NCI-H2196 treated with DMSO at 0.1 percent for 48 hours (cell line): ENCODE measurements at regions not wholly inside any gene's neighbourhood (a gene's known extent, or its start where the extent isn't known, plus 50 kb on each side); places are given as distances from the start of the nearest gene placed in this dataset.

Experiments
- DNase-seq: peaks from one replicate; lab custom pipeline; 2025; ENCODE audit not compliant: unreplicated experiment; lab: John Stamatoyannopoulos, UW

DNA sequence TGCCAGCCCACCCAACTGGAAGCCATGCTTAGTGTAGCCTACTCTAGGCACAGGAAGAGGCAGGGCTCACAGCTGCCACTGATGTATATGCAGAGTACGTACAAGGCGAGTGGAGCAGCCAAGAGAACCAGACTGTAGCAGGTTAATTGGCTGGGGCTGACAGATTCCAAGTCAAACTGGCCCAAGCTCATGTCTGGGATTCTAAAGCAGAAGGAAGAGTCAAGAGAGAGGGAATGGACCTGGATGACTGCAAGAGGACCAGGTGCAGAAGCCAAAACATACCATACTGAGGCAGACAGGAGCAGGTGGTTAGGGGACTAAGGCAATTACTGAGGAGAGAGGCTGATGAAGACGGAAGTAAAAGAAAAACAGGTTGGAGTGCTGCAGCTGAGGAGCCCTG lies 51.3 kb upstream of the LRRN2 start:
- DNase-seq, result no peak

DNA sequence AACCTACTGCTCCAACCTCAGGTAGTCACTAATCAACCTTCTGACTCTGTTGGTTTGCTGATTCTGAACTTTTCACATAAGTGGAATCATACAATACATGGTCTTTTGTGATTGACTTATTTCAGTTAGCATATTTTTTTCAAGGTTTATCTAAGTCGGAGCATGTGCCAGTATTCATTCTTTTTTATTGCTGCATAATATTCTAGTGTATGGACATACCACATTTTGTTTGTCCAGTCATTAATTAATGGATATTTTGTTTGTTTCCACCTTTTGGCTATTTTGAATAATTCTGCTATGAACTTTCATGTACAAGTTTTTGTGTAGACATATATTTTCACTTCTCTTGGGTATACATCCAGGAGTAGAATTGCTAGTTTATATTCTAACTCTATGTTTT lies 53.0 kb upstream of the LRRN2 start:
- no peak for DNase-seq

DNA sequence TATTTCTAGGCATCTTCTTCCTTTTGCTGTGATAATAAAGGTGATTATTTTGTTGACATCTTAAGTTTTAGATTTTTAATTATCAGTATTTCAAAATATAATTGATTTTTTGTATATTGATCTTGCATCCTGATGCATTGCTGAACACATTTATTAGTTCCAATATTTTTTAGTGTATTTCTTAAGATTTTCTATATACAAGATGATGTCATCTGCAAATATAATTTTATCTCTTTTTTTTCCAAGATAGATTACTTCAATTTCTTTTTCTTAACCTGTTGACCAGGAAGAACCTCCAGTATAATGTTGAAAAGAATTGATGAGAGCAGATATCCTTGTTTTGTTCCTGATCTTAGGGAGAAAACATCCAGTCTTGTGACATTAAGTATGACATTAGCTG lies 54.8 kb upstream of the LRRN2 start:
- DNase-seq, result no peak

DNA sequence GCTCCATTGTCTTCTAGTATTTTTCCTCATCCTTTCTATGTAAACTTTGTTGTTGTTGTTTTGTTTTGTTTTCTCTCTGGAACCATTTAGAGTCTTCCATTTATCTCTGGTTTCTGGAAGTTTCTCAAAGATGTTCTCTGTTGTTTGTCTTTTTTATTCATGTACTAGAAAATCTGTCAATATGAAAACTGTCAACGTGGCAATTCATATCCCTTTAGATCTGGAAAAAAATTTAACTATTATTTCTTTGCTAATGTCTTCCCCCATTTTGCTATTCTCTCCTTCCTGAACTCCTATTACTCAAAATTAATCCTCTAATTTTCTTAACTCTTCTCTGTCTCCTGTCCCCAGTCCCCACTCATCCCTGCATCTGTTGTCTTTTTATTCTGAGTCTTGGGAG lies 55.9 kb upstream of the LRRN2 start:
- no peak for DNase-seq

DNA sequence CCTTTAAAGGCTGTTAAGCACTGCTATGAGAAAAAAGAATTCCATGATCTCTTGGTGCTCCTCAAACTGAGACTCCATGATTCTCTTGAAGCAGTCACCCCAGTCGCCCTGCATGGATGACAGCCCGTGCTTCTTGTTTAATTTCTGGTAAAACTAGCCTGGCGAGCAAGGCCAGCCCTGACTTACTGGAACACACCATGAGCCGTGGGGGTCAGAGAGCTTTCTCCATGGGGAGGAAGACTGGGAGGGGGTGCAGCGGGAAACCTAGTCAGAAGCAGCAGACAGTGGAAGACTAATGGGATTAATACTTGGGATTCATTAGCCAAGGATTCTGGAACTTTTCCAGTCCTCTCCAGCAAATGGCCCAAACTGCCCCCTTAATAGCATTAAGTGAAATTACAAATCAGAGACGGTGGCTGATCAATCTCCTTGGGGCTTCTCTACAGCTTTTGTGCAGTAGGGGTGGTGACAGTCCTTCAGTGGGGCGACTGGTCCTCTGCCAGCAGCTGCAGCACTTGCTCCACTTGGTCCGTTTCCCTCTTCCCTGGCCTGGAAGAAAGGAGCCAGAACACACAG lies 57.2 kb upstream of the LRRN2 start:
- no peak for DNase-seq

DNA sequence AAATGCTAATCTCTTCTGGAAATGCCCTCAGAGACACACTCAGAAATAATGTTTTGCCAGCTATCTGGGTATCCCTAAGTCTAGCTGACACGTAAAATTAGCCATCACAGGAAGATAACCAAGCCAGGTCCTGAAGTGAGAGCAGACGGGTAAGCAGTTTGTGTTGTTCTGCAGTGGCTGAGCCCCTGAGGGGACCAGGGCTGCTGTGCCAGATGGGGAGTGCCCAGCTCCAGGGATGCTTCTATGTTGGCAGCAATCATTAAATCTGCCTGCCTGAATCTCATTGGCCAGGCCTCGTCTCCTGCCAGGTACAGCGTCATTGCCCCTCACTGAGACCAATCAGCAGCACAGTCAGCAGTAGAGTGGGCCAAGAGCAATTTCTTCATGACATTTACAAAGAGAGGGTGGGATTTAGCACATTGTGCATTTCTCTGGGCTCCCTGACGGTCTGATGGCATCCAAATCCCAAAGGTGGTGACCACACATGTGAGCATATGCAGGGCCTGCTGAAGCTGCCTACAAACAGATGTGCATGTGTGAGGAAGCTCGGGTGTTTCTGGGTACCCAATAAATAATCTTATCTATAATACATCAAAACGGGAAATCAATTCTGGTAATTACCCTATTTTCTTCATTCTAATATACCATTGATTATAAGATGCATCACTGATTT lies 58.7 kb upstream of the LRRN2 start:
- no peak for DNase-seq

DNA sequence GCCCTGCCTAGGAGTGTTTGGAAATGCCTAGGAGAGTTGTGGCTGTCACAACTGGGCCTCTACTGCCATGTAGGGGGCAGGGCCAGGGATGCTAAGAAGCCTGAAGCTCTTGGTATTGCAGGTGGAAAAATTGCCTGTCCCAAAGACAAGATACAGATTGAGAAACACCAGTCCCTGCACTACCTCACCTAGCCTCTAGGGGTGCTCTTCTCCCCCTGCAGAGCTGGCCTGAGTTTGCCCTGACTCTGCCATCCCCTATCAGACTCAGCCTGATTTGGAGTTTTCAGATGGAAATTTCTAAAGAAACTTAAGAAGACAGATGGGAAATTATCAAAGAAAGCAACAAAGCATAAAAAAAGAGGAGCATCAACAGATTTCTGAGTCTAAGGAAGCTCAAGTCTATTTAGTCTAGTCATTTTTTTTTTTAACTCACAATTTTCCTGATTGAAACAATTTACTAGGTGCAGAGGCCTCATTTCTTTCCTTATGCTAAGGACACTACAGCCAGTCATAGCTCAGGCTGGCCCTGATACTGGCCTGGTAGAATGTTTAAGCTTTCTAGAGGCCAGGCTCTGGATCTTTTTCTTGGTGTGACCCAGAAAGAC lies 61.4 kb upstream of the LRRN2 start:
- peak; percentile 31 for DNase-seq

DNA sequence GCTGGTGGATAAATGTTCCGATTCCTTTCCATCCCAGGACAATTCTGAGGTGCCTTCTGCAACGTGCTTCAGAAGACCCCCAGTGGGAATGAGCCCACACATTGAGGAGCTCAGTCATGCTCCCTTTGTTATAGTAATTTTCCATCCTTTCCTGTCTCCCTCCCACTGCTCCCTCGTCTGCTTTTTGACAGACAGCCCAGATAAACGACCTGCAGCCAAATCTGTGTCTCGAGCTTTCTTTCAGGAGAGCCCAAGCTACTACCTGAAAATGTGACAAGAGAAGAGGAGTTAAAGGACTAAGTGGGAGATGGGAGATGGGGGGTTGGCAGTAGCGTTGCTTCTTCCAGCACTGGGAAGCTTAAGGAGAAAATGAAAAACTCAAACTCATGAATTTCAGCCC lies 65.9 kb upstream of the LRRN2 start:
- no peak for DNase-seq

DNA sequence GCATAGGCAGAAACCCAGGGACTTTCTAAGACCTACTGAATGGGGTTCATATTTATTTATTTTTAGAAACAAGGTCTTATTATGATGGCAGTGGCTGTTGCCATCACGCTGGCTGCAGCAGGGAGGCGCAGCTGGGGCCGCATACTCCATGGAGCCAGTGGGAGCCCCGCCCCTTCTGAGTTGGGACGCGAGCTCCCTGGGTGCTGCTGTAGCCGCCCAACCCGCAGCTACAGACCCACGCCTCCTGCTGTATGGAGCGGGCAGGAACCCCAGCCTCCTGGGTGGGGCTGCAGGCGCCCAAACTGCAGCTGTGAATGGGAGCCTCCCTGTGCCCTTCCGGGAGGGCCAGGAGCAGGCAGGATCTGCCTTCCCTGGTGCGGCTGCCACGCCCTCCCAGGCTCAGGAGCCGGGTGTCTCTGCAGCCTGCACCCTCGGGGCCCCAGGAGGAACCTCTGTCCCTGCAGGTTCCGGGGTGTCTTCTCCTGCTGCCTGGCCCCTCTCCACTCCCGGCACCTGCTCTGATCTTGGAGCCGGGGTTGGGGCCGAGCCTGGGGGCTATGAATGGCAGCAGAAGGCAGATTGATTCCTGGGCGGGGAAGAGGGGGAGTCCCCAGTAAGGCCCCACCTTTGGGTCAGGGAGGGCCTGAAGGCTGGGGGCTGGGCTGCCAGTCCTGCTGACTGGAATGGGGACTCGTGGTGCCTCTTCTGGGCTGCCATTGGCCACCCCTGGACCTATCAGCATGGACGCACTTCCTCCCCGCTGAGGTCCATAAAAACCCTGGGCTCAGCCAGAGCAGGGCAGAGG lies 66.5 kb upstream of the LRRN2 start:
- no peak for DNase-seq

DNA sequence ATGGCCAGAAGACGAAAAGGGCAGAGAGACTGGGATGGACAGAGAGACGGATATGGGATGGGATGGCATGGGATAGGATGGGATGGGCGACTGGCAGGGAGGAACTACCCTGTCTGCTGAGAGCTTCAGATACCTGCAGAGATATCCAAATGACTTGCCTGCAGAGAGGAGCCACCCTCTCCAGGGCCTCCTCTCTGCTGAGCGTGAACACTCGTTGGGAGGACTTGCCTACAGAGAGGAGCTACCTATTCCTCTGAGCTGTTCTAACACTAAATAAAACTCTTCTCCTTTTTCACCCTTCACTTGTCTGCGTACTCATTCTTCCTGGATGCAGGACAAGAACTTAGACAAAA lies 67.1 kb upstream of the LRRN2 start:
- no peak for DNase-seq

DNA sequence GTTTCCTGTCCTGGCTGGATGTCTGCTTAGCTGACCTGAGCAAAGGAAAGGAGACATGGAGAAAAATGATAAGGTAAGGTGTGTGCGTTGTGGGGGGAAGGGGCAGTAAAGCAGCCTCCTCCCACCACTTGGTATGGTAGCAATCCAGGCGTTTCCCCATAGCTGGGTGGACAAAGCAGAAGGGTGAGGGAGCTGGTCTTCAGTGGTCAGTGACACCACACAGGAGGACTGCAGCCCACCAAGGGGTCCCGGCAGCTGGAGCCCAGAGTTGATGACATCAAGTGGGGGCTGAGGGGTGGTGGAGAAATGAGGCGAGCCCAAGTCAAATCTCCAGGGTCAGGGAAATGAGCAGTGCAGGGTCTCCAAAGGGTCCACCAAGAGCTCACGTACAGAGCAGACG lies 69.3 kb upstream of the LRRN2 start:
- no peak for DNase-seq

DNA sequence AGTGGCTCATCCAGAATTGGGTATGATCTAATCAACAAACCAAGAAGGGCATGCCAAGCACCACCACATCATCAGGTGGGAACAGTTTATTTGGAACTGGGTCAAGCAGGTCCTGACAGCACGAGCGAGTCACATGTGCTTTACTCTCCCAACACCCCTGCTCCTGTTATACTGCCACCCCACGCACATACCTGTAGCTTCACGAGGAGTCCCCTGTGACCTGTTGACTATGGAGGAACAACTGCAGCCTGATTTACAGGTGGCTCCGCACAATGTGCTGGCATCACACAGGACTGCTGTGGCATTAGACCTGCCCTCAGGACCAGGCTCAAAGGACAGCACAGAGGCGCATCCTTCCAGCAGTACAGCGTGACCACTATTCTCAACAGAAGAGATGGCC lies 70.8 kb upstream of the LRRN2 start:
- no peak for DNase-seq

DNA sequence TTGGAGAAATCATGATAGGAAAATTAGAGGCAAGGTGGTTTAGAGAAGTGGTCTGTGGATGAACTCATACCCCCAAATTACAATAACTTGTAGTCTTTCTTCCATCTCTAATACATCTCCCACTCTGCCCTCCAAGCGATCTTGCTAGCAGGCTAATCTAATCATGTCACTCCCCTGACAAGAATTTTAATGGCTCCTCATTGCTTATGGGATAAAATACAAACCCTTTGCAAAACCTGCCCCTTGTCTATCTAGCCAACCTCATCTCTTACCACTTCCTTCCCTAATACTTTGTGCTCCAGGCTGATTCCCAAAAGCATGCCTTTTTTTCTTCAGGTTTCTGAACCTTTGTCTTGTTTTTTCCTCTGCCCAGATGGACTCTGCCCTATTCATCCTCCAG lies 71.3 kb upstream of the LRRN2 start:
- DNase-seq, result no peak

DNA sequence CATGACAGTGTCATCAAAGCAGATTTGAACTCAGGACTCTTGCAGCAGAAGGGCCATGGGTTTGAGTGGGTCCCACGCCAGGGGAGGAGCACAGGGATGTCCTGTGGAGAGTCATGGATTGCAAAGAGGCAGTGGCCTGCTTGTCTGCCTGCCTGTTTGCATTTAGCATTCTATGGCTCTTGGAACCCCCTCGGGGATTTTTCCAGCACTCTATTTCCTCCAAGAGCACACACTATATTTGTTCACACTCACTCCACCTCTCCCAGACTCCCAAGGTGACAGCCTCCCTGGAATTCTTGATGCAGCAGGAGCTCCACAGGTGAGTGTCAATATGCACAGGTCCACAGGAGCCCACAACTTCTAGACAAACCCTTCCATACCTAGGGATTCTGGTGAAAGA lies 73.1 kb upstream of the LRRN2 start:
- DNase-seq, result no peak

DNA sequence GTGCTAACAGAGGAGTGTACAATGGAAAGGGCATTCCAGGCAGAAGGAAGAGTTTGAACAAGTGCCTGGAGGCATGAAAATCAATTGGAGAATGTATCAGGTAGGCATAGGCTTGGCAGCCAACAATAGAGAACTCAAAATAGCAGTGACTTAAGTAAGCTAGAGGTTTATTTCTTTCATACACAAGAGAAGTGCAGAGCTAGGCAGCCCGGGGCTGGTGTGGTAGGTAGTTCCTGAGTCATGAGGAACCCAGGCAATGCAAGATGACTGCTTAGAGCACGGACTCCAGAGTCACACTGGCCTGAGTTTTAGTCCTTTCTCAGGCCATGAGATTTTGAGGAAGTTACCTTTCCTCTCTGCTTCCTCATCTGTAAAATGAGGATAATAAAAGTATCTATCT lies 74.8 kb upstream of the LRRN2 start:
- DNase-seq, result no peak

DNA sequence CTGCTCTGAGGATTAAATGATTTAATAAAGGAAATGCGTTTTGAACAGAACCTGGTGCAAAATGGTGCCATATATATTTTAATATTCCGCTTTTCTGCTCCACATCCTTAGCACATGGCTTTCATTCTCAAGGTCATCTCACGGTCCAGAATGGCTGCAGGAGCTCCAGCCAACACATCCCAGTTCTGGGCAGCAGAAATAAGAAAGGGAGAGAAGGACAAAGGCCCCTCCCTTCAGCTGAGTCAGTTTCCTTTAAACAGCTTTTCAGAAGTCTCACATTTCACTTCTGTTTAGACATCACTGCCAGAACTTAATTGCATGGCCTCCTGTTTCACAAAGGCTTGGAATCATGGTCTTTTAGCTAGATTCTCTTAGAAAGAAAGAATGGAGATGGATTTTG lies 75.2 kb upstream of the LRRN2 start:
- no peak for DNase-seq

DNA sequence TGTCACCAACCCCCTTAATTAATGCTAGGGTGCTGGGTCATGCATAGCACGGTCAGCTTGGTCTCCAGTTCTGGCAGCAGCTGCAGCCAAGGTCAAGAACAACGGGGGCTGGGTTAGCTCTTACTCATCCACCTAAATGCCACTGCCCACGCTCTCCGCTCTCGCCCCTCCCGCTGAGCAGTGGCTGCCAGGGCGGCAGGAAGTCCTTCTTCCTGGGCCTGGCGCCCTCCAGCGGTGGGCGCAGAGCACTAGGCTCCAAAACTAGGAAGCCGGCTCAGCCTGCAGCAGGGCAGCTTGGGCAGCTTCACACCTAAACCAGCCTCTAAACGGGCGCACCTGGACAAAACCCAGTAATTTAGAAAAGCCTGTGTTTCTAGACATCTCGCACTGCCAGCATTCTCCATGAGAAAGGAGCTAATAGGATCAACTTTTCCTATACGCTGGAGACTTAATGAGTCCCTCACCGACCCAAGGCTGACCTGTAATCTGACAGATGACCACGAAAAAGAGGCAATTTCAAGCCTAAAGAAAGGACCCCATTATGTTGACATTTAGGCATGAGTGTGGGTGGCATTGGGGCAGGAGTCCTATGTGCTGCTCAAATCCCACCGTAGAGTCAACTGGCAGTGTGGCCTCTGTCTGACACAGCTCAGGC lies 78.4 kb upstream of the LRRN2 start:
- DNase-seq, result peak; percentile 82

DNA sequence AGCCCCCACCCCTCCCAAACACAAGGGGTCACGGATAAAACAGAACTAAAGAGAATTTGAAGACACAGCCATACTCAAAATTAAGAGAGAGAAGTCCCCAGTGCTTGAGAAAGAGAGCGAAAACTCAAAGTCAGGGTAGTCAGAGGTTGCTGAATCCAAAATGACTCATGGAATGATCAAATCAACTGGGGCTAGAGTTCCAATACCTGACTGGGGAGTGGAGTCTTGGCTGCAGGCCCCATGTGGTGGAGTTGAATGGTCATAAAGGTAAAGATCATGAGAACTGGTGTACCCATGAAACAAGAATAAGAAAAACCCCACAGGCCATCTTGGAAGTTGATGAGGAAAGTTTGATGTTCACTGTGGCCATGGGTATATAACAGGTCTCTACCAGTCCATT lies 84.5 kb upstream of the LRRN2 start:
- no peak for DNase-seq

DNA sequence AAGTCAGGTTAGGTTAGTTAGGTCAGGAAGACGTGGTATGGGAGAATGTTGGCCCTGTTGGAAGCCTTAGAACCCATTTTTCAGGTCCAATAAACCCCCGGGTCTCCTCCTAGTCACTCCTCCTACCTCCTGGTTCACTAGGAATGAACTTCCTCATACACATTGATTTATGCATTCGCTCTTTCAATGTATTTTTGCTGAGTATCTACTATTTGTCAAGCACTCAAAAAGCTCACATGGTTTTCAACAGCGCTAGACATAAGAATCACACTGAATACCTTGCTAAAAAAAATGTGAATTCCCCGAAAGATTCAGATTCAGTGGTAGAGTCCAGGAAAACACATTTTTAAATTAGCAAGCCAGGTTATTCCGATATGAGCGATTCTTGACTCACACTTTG lies 85.8 kb upstream of the LRRN2 start:
- DNase-seq, result no peak

DNA sequence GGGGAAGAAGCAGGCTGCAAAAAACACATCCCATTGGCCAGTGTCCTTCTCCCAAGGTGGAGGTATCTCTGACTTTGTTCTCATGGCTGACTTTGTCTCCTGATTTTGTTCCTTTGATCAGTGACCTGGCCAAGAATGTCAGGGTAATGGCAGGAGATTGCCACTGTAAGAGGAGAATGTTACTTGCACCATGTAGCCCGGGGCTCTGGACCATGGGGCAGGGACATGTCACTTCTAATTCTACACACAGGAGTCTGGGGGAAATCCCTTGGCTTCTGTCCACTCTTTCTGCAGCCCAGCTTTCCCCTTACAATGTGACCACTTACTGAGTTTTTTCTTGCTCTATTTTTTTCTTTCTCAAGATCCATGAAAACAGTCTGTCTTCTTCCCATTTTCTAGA lies 87.7 kb upstream of the LRRN2 start:
- DNase-seq, result no peak

DNA sequence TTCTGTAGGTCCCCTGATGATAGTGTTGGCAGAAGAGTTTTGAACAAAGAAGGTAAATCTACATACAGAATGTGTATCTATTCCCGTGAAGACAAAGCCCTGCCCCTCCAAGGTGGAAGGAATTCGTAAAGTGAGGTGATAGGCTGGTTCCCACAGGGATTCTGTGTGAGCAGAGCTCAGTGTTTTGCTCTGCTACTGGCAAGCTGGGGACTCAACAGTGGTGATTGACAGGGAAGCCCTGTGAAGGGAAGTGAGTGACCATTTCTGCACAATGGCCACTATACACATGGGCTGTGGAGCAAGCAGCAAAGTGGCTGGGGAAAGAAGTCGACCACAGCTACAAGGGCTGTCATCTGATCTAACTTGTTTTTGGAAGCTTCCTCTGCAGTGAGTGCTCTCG lies 90.0 kb upstream of the LRRN2 start:
- DNase-seq, result no peak

DNA sequence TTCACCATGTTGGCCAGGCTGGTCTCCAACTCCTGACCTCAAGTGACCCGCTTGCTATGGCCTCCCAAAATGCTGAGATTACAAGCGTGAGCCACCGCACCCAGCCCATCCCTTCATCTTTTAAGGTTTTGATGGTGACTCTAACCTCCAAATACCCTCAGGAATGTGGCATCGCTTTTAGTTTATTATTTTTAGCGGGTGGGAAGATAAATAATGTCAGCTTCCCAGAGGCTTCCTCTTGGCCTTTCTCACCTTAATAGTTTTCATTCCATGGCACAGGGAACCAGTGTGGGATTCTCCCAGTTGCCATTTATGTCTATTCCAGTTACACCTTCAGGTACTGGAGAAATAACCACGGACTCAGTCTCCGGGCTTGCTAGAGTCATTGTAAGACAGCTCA lies 92.1 kb upstream of the LRRN2 start:
- DNase-seq, result no peak
